Lower leg skin (tissue), 4 donors: ENCODE measurements at regions not wholly inside any gene's neighbourhood (a gene's known extent, or its start where the extent isn't known, plus 50 kb on each side); places are given as distances from the start of the nearest gene placed in this dataset.

Experiments used
- DNase-seq, 2 donors: peaks; one replicate each; pipeline ENCODE4 v3.0.0-alpha.2; 2019; ENCODE audit warnings: low spot score in 2 of 2
- H3K4me3 ChIP-seq: fragments of 200-600 bp; sonication (generic); 2 replicates; pipeline ENCODE4 v1.5.1; 2017; ENCODE audit warnings: mild to moderate bottlenecking, low read depth; ENCODE audit not compliant: poor library complexity, severe bottlenecking
- POLR2A ChIP-seq, 2 donors: fragments of 450-650 bp; IDR thresholded peaks; one replicate each; pipeline ENCODE4 v1.6.1; 2016 to 2017; ENCODE audit warnings: antibody characterized with exemption in 2 of 2, mild to moderate bottlenecking in 1 of 2, moderate library complexity in 1 of 2
- WGBS, 2 donors: methylation state at CpG; one replicate each; pipeline ENCODE4 v1.1.5; 2018; 5-methylcytosine and 5-hydroxymethylcytosine counted together
- intact Hi-C: fragments of 100-400 bp; cut with DNase I; formaldehyde crosslinking; loops from one replicate; pipeline ENCODE4 v1.15.0; 2023; ENCODE audit warnings: low total_unique reads
- TF ChIP-seq, protein P1 (sequence below), 3 donors: fragments of 450-650 bp; IDR thresholded peaks; one replicate each; pipeline ENCODE4 v1.5.1; 2016; ENCODE audit warnings: antibody characterized with exemption in 3 of 3, mild to moderate bottlenecking in 3 of 3, moderate library complexity in 2 of 3

GRCh38 chr20:24814556-24815195, 134.4 kb upstream of the CST7 start:
- no peak overlapping the region for H3K4me3 ChIP-seq
- no peak for DNase-seq
- intact Hi-C loops: no loop called here
- 69 to 70% methylated on average over 9 of the region's 9 CpGs for WGBS, 2 donors
- TF ChIP-seq, protein P1, sequence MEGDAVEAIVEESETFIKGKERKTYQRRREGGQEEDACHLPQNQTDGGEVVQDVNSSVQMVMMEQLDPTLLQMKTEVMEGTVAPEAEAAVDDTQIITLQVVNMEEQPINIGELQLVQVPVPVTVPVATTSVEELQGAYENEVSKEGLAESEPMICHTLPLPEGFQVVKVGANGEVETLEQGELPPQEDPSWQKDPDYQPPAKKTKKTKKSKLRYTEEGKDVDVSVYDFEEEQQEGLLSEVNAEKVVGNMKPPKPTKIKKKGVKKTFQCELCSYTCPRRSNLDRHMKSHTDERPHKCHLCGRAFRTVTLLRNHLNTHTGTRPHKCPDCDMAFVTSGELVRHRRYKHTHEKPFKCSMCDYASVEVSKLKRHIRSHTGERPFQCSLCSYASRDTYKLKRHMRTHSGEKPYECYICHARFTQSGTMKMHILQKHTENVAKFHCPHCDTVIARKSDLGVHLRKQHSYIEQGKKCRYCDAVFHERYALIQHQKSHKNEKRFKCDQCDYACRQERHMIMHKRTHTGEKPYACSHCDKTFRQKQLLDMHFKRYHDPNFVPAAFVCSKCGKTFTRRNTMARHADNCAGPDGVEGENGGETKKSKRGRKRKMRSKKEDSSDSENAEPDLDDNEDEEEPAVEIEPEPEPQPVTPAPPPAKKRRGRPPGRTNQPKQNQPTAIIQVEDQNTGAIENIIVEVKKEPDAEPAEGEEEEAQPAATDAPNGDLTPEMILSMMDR (IDR thresholded peaks at IDR 0.05): no peak
- TF ChIP-seq POLR2A (IDR thresholded peaks at IDR 0.05): no peak

DNA sequence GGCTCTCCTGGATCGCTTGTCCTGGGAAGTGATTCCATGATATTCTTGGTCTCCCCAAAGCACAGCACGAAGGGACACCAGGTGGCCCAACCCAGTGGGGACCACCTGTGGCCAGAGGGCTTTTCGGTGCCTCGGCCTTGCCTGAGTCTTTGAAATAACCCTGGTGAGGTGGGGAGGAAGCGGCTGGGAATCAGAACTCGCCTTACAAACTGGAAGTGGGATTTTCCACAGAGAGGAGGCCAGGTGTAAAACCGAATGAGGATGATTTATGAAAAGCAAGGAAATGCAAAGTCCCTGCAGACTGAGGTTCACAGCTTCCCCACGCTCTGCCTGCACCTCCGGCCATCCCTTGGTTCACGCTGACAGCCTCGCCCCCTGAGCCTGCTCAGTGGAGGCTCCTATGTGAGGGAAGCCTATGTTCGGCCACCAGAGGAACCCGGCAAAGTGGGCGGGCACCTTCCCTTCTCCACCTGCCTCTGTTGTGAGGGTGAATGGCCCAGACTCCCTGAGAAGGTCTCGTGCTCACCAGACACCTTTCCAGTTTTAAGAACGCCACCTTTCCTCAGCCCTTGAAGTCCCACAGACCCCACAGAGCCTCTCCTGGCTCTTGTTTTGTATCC, 133.8 kb upstream of the CST7 start:
- no peak for DNase-seq
- intact Hi-C loops: no loop called here
- H3K4me3 ChIP-seq: no peak overlapping the region
- TF ChIP-seq, protein P1 (IDR thresholded peaks at IDR 0.05): no peak
- no peak for TF ChIP-seq POLR2A (IDR thresholded peaks at IDR 0.05)
- 62 to 64% methylated on average over 16 of the region's 16 CpGs for WGBS, 2 donors

DNA sequence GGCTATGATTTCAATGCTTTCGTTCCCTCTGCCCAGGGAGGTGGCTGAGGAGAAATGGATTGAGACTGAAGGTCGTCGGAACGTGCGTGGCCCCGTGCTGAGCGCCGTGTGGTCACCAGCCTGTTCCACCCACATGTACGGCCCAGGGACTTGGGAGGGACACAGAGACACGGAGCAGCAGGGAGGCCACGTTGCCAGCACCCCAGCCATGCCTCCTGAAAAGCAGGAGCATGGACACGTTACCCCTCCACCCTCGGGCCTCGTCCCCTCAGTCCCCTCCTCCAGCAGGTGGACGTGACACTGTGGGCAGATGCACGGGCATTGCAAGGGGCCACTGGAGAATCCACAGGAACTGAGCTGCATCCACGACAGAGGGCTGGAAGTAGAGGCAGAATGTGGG, 133.1 kb upstream of the CST7 start:
- TF ChIP-seq, protein P1 (IDR thresholded peaks at IDR 0.05): no peak
- no peak for TF ChIP-seq POLR2A (IDR thresholded peaks at IDR 0.05)
- 92% methylated on average over 17 of the region's 17 CpGs for WGBS, 2 donors
- DNase-seq: no peak
- intact Hi-C loops: no loop called here
- no peak overlapping the region for H3K4me3 ChIP-seq

GRCh38 chr20:24816431-24816830, 132.6 kb upstream of the CST7 start:
- WGBS, 2 donors: 65 to 69% methylated on average over 6 of the region's 6 CpGs
- no peak for DNase-seq
- TF ChIP-seq POLR2A (IDR thresholded peaks at IDR 0.05): no peak
- intact Hi-C loops: no loop called here
- H3K4me3 ChIP-seq: no peak overlapping the region

- 66 to 69% methylated on average over 4 of the region's 4 CpGs for WGBS, 2 donors
- intact Hi-C loops: no loop called here
- DNase-seq: no peak
- TF ChIP-seq POLR2A (IDR thresholded peaks at IDR 0.05): no peak
- TF ChIP-seq, protein P1 (IDR thresholded peaks at IDR 0.05): no peak
- H3K4me3 ChIP-seq: no peak overlapping the region
Measured at GRCh38 chr20:24816907-24817306, 132.2 kb upstream of the CST7 start.

DNA sequence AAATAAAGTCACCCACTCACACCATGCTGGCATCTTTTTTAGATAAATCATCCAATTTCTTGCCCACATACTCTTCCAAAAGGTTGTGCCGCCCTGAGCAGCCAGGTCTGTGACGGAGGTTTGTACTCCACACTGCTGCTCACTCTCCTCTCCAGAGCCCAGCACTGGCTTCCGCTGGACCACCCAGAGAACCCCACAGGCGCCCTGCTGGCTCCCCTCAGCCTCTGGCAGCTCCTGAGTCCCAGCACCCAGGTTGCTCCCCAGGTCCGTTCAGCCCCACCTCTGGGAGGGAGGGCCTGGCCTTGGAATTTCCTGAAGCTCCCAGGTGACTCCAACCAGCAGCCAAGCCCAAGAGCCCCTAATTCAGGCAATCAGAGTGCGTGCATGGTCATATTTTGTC, 131.7 kb upstream of the CST7 start:
- no peak for DNase-seq
- H3K4me3 ChIP-seq: no peak overlapping the region
- WGBS, 2 donors: 87 to 91% methylated on average over 6 of the region's 6 CpGs
- TF ChIP-seq, protein P1 (IDR thresholded peaks at IDR 0.05): no peak
- TF ChIP-seq POLR2A (IDR thresholded peaks at IDR 0.05): no peak
- intact Hi-C loops: no loop called here
